ENCODE measurements at regions not wholly inside any gene's neighbourhood (a gene's known extent, or its start where the extent isn't known, plus 50 kb on each side); places are given as distances from the start of the nearest gene placed in this dataset.

DNA sequence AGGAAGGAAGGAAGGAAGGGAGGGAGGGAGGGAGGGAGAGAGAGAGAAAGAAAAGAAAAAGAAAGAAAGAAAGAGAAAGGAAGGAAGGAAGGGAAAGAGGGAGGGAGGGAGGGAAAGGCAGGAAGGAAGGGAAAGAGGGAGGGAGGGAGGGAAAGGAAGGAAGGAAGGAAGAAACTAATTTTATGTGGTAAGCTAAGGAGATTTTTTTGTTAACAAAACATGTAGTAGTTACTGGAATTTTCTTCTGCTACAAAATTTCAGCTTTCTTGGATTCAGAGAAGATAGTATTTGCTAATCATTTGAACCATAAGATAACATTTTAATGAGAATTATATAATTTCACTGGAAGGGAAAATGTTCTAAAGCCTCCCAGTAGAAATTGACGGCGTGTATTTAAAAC lies 437.8 kb upstream of the DCN start:
- TF ChIP-seq, protein P1, sequence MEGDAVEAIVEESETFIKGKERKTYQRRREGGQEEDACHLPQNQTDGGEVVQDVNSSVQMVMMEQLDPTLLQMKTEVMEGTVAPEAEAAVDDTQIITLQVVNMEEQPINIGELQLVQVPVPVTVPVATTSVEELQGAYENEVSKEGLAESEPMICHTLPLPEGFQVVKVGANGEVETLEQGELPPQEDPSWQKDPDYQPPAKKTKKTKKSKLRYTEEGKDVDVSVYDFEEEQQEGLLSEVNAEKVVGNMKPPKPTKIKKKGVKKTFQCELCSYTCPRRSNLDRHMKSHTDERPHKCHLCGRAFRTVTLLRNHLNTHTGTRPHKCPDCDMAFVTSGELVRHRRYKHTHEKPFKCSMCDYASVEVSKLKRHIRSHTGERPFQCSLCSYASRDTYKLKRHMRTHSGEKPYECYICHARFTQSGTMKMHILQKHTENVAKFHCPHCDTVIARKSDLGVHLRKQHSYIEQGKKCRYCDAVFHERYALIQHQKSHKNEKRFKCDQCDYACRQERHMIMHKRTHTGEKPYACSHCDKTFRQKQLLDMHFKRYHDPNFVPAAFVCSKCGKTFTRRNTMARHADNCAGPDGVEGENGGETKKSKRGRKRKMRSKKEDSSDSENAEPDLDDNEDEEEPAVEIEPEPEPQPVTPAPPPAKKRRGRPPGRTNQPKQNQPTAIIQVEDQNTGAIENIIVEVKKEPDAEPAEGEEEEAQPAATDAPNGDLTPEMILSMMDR (IDR thresholded peaks at IDR 0.05): no peak
- TF ChIP-seq POLR2AphosphoS5 (IDR thresholded peaks at IDR 0.05; ENCODE audit: low read depth, low read length) (no peak), TCF7L2 (IDR thresholded peaks at IDR 0.05; ENCODE audit: low read depth, low read length) (no peak), SIN3A (IDR thresholded peaks at IDR 0.05; ENCODE audit: borderline replicate concordance, insufficient read depth, low read depth, low read length) (no peak)
